ENCODE measurements at regions not wholly inside any gene's neighbourhood (a gene's known extent, or its start where the extent isn't known, plus 50 kb on each side); places are given as distances from the start of the nearest gene placed in this dataset.

DNA sequence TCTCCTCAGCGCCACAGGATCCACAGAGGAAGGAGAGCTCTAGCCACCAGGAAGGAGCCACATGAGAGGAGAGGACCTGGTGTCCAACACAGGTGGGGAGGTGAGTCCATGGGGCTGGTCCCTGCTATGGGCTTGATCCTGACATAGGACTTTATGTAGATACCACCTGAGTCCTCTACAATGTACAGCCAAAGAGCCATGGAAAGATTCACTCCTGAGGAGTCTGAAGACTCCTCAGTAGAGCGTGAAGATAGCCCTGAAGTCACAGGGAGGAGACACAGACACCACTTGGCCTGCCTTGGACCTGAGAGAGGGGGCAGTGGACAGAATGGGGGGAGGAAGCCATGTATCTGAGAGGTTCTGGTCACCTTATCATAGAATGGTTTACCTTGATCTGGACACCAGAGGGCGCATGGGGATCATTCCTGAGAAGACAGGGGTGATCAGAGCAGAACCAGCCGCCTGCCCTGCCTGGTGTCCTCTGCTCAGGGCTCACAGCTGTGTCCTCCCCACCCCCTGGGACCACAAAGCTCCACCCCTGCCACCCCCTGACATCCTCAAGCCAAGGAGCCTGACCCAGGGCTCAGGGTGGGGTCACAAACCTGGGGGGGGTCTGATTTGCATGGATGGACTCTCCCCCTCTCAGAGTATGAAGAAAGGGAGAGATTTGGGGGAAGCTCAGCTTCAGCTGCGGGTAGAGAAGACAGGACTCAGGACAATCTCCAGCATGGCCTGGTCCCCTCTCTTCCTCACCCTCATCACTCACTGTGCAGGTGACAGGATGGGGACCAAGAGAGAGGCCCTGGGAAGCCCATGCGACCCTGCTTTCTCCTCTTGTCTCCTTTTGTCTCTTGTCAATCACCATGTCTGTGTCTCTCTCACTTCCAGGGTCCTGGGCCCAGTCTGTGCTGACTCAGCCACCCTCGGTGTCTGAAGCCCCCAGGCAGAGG lies 77.0 kb downstream of the ZNF280B start:
- DNase-seq (ENCODE audit: extremely low read depth, low read depth), result no peak

GRCh38 chr22:22432479-22432878 lies 76.1 kb downstream of the ZNF280B start:
- DNase-seq (ENCODE audit: extremely low read depth, low read depth), result no peak
- no peak for TF ChIP-seq CTCF (IDR thresholded peaks at IDR 0.05; ENCODE audit: low read depth, low read length)

More for the DNA sequence above, 77.0 kb downstream of the ZNF280B start:
- TF ChIP-seq CTCF (IDR thresholded peaks at IDR 0.05; ENCODE audit: low read depth, low read length), result peak; percentile 64

GRCh38 chr22:22432937-22433336 lies 75.6 kb downstream of the ZNF280B start:
- TF ChIP-seq CTCF (IDR thresholded peaks at IDR 0.05; ENCODE audit: low read depth, low read length), result no peak
- no peak for DNase-seq (ENCODE audit: extremely low read depth, low read depth)

DNA sequence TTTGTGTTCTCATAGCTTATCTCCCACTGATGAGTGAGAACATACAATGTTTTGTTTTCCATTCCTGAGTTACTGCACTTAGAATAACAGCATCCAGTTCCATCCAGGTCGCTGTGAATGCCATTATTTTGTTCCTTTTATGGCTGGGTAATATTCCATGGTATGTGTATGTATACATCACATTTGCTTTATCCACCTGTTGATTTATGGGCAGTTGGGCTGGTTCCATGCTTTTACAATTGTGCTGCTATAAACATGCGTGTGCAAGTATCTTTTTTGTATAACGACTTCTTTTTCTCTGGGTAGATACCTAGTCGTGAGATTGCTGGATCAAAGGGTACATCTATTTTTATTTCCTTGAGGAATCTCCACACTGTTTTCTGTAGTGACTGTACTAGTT lies 74.8 kb downstream of the ZNF280B start:
- TF ChIP-seq CTCF (IDR thresholded peaks at IDR 0.05; ENCODE audit: low read depth, low read length), result no peak
- DNase-seq (ENCODE audit: extremely low read depth, low read depth), result no peak

Data from AG09319 (cell line).